ENCODE measurements at regions not wholly inside any gene's neighbourhood (a gene's known extent, or its start where the extent isn't known, plus 50 kb on each side); places are given as distances from the start of the nearest gene placed in this dataset.
A peak's percentile ranks its signal among the peaks of the same experiment; 100 is the strongest.

GRCh38 chr5:127993476-127993875, 90.1 kb upstream of the SLC12A2 start:
- DNase-seq: no peak

GRCh38 chr5:127994087-127994660, 89.4 kb upstream of the SLC12A2 start:
- no peak for DNase-seq

- DNase-seq: peak; percentile 8
Measured at GRCh38 chr5:127995556-127995955, 88.0 kb upstream of the SLC12A2 start.

- DNase-seq: no peak
Measured at GRCh38 chr5:127997201-127997704, 86.3 kb upstream of the SLC12A2 start.

GRCh38 chr5:127998950-127999615, 84.5 kb upstream of the SLC12A2 start:
- no peak for DNase-seq

GRCh38 chr5:127999909-128000308, 83.7 kb upstream of the SLC12A2 start:
- DNase-seq: no peak

- DNase-seq: no peak
Measured at GRCh38 chr5:128002425-128002824, 81.1 kb upstream of the SLC12A2 start.

- no peak for DNase-seq
Measured at GRCh38 chr5:128007939-128008338, 75.6 kb upstream of the SLC12A2 start.

GRCh38 chr5:128009403-128009802, 74.2 kb upstream of the SLC12A2 start:
- no peak for DNase-seq

GRCh38 chr5:128011339-128011738, 72.2 kb upstream of the SLC12A2 start:
- DNase-seq: no peak

- DNase-seq: no peak
Measured at GRCh38 chr5:128014578-128014977, 69.0 kb upstream of the SLC12A2 start.

GRCh38 chr5:128015478-128015877, 68.1 kb upstream of the SLC12A2 start:
- no peak for DNase-seq

- DNase-seq: peak; percentile 21
Measured at GRCh38 chr5:128015978-128016377, 67.6 kb upstream of the SLC12A2 start.

GRCh38 chr5:128019391-128019790, 64.2 kb upstream of the SLC12A2 start:
- DNase-seq: no peak

GRCh38 chr5:128020012-128020411, 63.6 kb upstream of the SLC12A2 start:
- no peak for DNase-seq

- DNase-seq: peak; percentile 23
Measured at GRCh38 chr5:128021411-128021810, 62.2 kb upstream of the SLC12A2 start.
